GM23338 (cell line): ENCODE measurements at regions not wholly inside any gene's neighbourhood (a gene's known extent, or its start where the extent isn't known, plus 50 kb on each side); places are given as distances from the start of the nearest gene placed in this dataset.

Experiments
- ATAC-seq: fragments of 200-7000 bp; cut with Tn5 transposase; 3 replicates; pipeline ENCODE4 v1.9.1; 2020
- DNase-seq: peaks from one replicate; pipeline ENCODE4 v3.0.0-alpha.2; 2015; ENCODE audit warnings: low spot score
- H2AFZ ChIP-seq: fragments of 200-600 bp; sonication (generic); 2 replicates; pipeline ENCODE4 v1.8.0; 2016; ENCODE audit warnings: antibody characterized with exemption, mild to moderate bottlenecking, moderate library complexity
- H3F3A ChIP-seq: fragments of 200-600 bp; sonication (generic); replicated peaks from 2 replicates; pipeline ENCODE4 v1.8.0; 2017; ENCODE audit warnings: antibody characterized with exemption, mixed run types, low read depth
- H3K27ac ChIP-seq: fragments of 200-600 bp; sonication (generic); 2 replicates; pipeline ENCODE4 v1.6.1; 2016; ENCODE audit warnings: low read depth
- H3K27me3 ChIP-seq: fragments of 200-600 bp; sonication (generic); 2 replicates; pipeline ENCODE4 v1.8.0; 2016; ENCODE audit warnings: mild to moderate bottlenecking, mixed run types, moderate library complexity; ENCODE audit not compliant: insufficient read depth
- H3K36me3 ChIP-seq: fragments of 200-600 bp; sonication (generic); 2 replicates; pipeline ENCODE4 v1.8.0; 2016; ENCODE audit warnings: mild to moderate bottlenecking; ENCODE audit not compliant: insufficient read depth
- H3K4me1 ChIP-seq: fragments of 200-600 bp; sonication (generic); 2 replicates; pipeline ENCODE4 v1.8.0; 2016; ENCODE audit warnings: mild to moderate bottlenecking, moderate library complexity; ENCODE audit not compliant: insufficient read depth
- H3K4me2 ChIP-seq: fragments of 200-600 bp; sonication (generic); 2 replicates; pipeline ENCODE4 v1.7.1; 2017; ENCODE audit warnings: mixed run types
- H3K4me3 ChIP-seq: fragments of 200-600 bp; sonication (generic); 2 replicates; pipeline ENCODE4 v1.6.1; 2016; ENCODE audit warnings: mixed run types
- H3K79me2 ChIP-seq: fragments of 200-600 bp; sonication (generic); replicated peaks from 2 replicates; pipeline ENCODE4 v1.8.0; 2017; ENCODE audit warnings: mild to moderate bottlenecking; ENCODE audit not compliant: insufficient read depth
- H3K9me2 ChIP-seq: fragments of 200-600 bp; sonication (generic); 2 replicates; pipeline ENCODE4 v1.8.0; 2017; ENCODE audit not compliant: insufficient read depth
- H4K20me1 ChIP-seq: fragments of 200-600 bp; sonication (generic); replicated peaks from 2 replicates; pipeline ENCODE4 v1.8.0; 2017; ENCODE audit warnings: mild to moderate bottlenecking; ENCODE audit not compliant: insufficient read depth
- H3K27ac Mint-ChIP-seq: 2 replicates; pipeline ENCODE4 v1.8.0; 2020; ENCODE audit warnings: inconsistent platforms, mild to moderate bottlenecking, moderate library complexity, mixed read lengths
- H3K27me3 Mint-ChIP-seq: 3 replicates; pipeline ENCODE4 v1.8.0; 2022; ENCODE audit warnings: low read depth, mild to moderate bottlenecking, moderate library complexity, mixed read lengths, inconsistent platforms; ENCODE audit not compliant: insufficient read depth, poor library complexity
- H3K36me3 Mint-ChIP-seq: 3 replicates; pipeline ENCODE4 v1.8.0; 2021; ENCODE audit warnings: low read depth, mild to moderate bottlenecking, inconsistent platforms, moderate library complexity, mixed read lengths
- H3K4me1 Mint-ChIP-seq: 3 replicates; pipeline ENCODE4 v1.8.0; 2020; ENCODE audit warnings: mild to moderate bottlenecking, inconsistent platforms, mixed read lengths
- H3K4me3 Mint-ChIP-seq: 3 replicates; pipeline ENCODE4 v1.8.0; 2021; ENCODE audit warnings: moderate library complexity, mild to moderate bottlenecking, inconsistent platforms, mixed read lengths
- H3K9me3 Mint-ChIP-seq: 3 replicates; pipeline ENCODE4 v1.8.0; 2020; ENCODE audit warnings: moderate library complexity, mild to moderate bottlenecking, inconsistent platforms, mixed read lengths
- CREB1 ChIP-seq: fragments of 250-450 bp; sonication (Bioruptor Pico); IDR thresholded peaks from 2 replicates; pipeline ENCODE4 v1.5.0; 2020; ENCODE audit warnings: low read depth, mild to moderate bottlenecking, moderate library complexity
- EZH2 ChIP-seq: fragments of 200-600 bp; sonication (generic); IDR thresholded peaks from one replicate; pipeline ENCODE4 v1.8.0; 2017; ENCODE audit warnings: antibody characterized with exemption, mild to moderate bottlenecking, low read depth; ENCODE audit not compliant: unreplicated experiment
- EZH2phosphoT487 ChIP-seq: fragments of 200-600 bp; sonication (generic); IDR thresholded peaks from one replicate; pipeline ENCODE4 v1.8.1; 2018; ENCODE audit warnings: antibody characterized with exemption; ENCODE audit not compliant: unreplicated experiment
- NANOG ChIP-seq: IDR thresholded peaks from 2 replicates; pipeline ENCODE4 v1.6.1; 2016; ENCODE audit warnings: antibody characterized with exemption, borderline replicate concordance
- TF ChIP-seq, protein P1 (sequence below): fragments of 250-450 bp; sonication (Bioruptor Pico); IDR thresholded peaks from 2 replicates; pipeline ENCODE4 v1.5.0; 2020; ENCODE audit warnings: mild to moderate bottlenecking, moderate library complexity
- TF ChIP-seq, protein P2 (sequence below): IDR thresholded peaks from one replicate; pipeline ENCODE4 v1.6.1; 2018; ENCODE audit warnings: antibody characterized with exemption; ENCODE audit not compliant: unreplicated experiment

DNA sequence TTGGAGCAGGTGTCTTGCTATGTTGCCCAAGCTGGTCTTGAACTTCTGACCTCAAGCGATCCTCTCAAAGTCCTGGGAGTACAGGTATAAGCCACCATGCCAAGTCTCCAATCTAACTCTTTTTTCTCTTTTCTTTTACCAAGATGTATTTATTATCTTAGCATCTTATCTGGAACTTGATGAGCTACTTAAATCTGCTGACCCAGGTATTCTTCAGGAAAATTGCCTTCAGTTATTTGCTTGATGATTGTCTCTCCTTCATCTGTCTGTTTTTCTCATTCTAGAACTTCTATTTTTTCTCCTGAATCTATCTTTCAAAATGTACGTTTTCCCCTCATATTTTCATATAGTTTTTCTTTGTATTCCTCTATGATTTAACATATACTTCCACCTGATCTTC is 158.2 kb upstream of the DMAC1 start (continued):
- TF ChIP-seq, protein P1, sequence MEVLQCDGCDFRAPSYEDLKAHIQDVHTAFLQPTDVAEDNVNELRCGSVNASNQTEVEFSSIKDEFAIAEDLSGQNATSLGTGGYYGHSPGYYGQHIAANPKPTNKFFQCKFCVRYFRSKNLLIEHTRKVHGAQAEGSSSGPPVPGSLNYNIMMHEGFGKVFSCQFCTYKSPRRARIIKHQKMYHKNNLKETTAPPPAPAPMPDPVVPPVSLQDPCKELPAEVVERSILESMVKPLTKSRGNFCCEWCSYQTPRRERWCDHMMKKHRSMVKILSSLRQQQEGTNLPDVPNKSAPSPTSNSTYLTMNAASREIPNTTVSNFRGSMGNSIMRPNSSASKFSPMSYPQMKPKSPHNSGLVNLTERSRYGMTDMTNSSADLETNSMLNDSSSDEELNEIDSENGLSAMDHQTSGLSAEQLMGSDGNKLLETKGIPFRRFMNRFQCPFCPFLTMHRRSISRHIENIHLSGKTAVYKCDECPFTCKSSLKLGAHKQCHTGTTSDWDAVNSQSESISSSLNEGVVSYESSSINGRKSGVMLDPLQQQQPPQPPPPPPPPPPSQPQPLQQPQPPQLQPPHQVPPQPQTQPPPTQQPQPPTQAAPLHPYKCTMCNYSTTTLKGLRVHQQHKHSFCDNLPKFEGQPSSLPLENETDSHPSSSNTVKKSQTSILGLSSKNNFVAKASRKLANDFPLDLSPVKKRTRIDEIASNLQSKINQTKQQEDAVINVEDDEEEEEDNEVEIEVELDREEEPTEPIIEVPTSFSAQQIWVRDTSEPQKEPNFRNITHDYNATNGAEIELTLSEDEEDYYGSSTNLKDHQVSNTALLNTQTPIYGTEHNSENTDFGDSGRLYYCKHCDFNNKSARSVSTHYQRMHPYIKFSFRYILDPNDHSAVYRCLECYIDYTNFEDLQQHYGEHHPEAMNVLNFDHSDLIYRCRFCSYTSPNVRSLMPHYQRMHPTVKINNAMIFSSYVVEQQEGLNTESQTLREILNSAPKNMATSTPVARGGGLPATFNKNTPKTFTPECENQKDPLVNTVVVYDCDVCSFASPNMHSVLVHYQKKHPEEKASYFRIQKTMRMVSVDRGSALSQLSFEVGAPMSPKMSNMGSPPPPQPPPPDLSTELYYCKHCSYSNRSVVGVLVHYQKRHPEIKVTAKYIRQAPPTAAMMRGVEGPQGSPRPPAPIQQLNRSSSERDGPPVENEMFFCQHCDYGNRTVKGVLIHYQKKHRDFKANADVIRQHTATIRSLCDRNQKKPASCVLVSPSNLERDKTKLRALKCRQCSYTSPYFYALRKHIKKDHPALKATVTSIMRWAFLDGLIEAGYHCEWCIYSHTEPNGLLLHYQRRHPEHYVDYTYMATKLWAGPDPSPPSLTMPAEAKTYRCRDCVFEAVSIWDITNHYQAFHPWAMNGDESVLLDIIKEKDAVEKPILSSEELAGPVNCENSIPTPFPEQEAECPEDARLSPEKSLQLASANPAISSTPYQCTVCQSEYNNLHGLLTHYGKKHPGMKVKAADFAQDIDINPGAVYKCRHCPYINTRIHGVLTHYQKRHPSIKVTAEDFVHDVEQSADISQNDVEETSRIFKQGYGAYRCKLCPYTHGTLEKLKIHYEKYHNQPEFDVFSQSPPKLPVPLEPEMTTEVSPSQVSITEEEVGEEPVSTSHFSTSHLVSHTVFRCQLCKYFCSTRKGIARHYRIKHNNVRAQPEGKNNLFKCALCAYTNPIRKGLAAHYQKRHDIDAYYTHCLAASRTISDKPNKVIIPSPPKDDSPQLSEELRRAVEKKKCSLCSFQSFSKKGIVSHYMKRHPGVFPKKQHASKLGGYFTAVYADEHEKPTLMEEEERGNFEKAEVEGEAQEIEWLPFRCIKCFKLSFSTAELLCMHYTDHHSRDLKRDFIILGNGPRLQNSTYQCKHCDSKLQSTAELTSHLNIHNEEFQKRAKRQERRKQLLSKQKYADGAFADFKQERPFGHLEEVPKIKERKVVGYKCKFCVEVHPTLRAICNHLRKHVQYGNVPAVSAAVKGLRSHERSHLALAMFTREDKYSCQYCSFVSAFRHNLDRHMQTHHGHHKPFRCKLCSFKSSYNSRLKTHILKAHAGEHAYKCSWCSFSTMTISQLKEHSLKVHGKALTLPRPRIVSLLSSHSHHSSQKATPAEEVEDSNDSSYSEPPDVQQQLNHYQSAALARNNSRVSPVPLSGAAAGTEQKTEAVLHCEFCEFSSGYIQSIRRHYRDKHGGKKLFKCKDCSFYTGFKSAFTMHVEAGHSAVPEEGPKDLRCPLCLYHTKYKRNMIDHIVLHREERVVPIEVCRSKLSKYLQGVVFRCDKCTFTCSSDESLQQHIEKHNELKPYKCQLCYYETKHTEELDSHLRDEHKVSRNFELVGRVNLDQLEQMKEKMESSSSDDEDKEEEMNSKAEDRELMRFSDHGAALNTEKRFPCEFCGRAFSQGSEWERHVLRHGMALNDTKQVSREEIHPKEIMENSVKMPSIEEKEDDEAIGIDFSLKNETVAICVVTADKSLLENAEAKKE (CRISPR knock-in tag), result no peak
- TF ChIP-seq EZH2phosphoT487 (no peak), EZH2 (no peak)

DNA sequence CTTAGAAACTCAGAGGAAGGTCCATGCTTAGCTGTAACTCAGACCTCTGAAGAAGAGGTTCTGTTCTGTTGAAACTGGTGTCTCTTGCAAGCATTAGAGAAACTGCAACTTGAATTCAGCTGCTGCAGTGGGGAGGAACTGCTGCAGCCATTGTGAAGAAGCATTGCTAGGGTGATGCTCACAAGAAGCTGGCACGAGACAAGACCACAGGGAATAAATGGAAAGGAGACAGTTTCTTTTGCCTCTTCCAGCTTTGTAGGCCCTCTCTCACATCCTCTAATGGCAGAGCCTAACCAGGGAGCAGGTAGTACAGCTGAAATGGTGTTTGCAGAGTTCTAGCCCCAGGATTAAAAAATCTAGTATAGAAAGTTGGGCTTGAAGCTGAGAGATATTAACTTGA is 148.0 kb upstream of the DMAC1 start:
- Mint-ChIP-seq H3K9me3 (no peaks in the 10 kb centered on the region), H3K27ac (no peak overlapping the region), H3K36me3 (no peaks in the 10 kb centered on the region), H3K4me1 (no peaks in the 10 kb centered on the region), H3K4me3 (no peak overlapping the region), H3K27me3 (no peaks in the 10 kb centered on the region)
- Histone ChIP-seq H3K27me3 (no peaks in the 10 kb centered on the region), H3K36me3 (no peaks in the 10 kb centered on the region), H3K4me2 (no peak overlapping the region), H2AFZ (no peak overlapping the region), H3K27ac (no peak overlapping the region), H3K4me1 (no peaks in the 10 kb centered on the region), H3K79me2 (no peaks in the 10 kb centered on the region), H3K4me3 (no peak overlapping the region), H3K9me2 (no peaks in the 10 kb centered on the region), H3F3A (no peaks in the 10 kb centered on the region), H4K20me1 (no peaks in the 10 kb centered on the region)
- ATAC-seq, result no peak
- no peak for DNase-seq
- TF ChIP-seq, protein P2, sequence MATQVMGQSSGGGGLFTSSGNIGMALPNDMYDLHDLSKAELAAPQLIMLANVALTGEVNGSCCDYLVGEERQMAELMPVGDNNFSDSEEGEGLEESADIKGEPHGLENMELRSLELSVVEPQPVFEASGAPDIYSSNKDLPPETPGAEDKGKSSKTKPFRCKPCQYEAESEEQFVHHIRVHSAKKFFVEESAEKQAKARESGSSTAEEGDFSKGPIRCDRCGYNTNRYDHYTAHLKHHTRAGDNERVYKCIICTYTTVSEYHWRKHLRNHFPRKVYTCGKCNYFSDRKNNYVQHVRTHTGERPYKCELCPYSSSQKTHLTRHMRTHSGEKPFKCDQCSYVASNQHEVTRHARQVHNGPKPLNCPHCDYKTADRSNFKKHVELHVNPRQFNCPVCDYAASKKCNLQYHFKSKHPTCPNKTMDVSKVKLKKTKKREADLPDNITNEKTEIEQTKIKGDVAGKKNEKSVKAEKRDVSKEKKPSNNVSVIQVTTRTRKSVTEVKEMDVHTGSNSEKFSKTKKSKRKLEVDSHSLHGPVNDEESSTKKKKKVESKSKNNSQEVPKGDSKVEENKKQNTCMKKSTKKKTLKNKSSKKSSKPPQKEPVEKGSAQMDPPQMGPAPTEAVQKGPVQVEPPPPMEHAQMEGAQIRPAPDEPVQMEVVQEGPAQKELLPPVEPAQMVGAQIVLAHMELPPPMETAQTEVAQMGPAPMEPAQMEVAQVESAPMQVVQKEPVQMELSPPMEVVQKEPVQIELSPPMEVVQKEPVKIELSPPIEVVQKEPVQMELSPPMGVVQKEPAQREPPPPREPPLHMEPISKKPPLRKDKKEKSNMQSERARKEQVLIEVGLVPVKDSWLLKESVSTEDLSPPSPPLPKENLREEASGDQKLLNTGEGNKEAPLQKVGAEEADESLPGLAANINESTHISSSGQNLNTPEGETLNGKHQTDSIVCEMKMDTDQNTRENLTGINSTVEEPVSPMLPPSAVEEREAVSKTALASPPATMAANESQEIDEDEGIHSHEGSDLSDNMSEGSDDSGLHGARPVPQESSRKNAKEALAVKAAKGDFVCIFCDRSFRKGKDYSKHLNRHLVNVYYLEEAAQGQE, result no peak
- TF ChIP-seq NANOG, result no peak
- no peak for TF ChIP-seq EZH2
- TF ChIP-seq, protein P1 (CRISPR knock-in tag), result no peak
- TF ChIP-seq CREB1 (CRISPR knock-in tag), result no peak
